IMR-90 (cell line): ENCODE measurements at regions not wholly inside any gene's neighbourhood (a gene's known extent, or its start where the extent isn't known, plus 50 kb on each side); places are given as distances from the start of the nearest gene placed in this dataset.

Experiments used
- ATAC-seq: fragments of 200-7000 bp; cut with Tn5 transposase; 2 replicates; pipeline ENCODE4 v1.9.1; 2020; ENCODE audit warnings: low read depth, mild to moderate bottlenecking, moderate library complexity
- BruUV-seq: library from RNA; stranded (reverse); fragments of 400-500 nt; replicated peaks from 2 replicates; lab custom pipeline; 2021; lab: Mats Ljungman, UMichigan
- CTCF ChIA-PET: fragments of 300-600 bp; formaldehyde crosslinking; extraction: SDS; loops from one replicate; lab custom pipeline; 2021; ENCODE audit warnings: antibody characterized with exemption; lab: Yijun Ruan, JAX
- POLR2A ChIA-PET: fragments of 300-600 bp; sonication (Branson Sonifier 250); formaldehyde crosslinking; loops from one replicate; lab custom pipeline; 2022; ENCODE audit warnings: antibody characterized with exemption; ENCODE audit not compliant: unreplicated experiment; lab: Charles Lee
- DNase-seq: peaks from one replicate; pipeline ENCODE4 v3.0.0; 2013
- H2AFZ ChIP-seq: replicated peaks from 2 replicates; pipeline ENCODE3; 2013; ENCODE audit warnings: low read length, mild to moderate bottlenecking; ENCODE audit not compliant: poor library complexity
- H2AK5ac ChIP-seq: 2 replicates; pipeline ENCODE4 v1.6.1; 2013; ENCODE audit warnings: low read depth, low read length, inconsistent platforms
- H2AK9ac ChIP-seq: replicated peaks from 2 replicates; pipeline ENCODE3; 2013; ENCODE audit warnings: mild to moderate bottlenecking, low read depth, low read length, moderate library complexity; ENCODE audit not compliant: poor library complexity
- H2BK120ac ChIP-seq: 2 replicates; pipeline ENCODE4 v1.6.1; 2013; ENCODE audit warnings: low read depth, low read length, inconsistent platforms
- H2BK15ac ChIP-seq: 3 replicates; pipeline ENCODE4 v1.6.1; 2013; ENCODE audit warnings: low read depth, low read length, inconsistent platforms
- H2BK20ac ChIP-seq: 2 replicates; pipeline ENCODE4 v1.6.1; 2013; ENCODE audit warnings: low read depth, mild to moderate bottlenecking, inconsistent platforms, low read length, moderate library complexity
- H2BK5ac ChIP-seq: 2 replicates; pipeline ENCODE4 v1.6.1; 2013; ENCODE audit warnings: mild to moderate bottlenecking, low read depth, low read length, inconsistent platforms; ENCODE audit not compliant: poor library complexity, severe bottlenecking
- H3K14ac ChIP-seq: replicated peaks from 2 replicates; pipeline ENCODE4 v1.6.1; 2013; ENCODE audit warnings: low read depth, low read length, inconsistent platforms
- H3K18ac ChIP-seq: 2 replicates; pipeline ENCODE4 v1.6.1; 2013; ENCODE audit warnings: low read depth, low read length, control low read depth
- H3K23ac ChIP-seq: 2 replicates; pipeline ENCODE4 v1.6.1; 2013; ENCODE audit warnings: low read depth, low read length, inconsistent platforms
- H3K27ac ChIP-seq: 2 replicates; pipeline ENCODE4 v1.5.1; 2013; ENCODE audit warnings: mild to moderate bottlenecking, control low read depth, low read length; ENCODE audit not compliant: insufficient read depth
- H3K27me3 ChIP-seq: 2 replicates; pipeline ENCODE4 v1.6.1; 2013; ENCODE audit warnings: low read length; ENCODE audit not compliant: control insufficient read depth, insufficient read depth
- H3K36me3 ChIP-seq: 2 replicates; pipeline ENCODE4 v1.6.1; 2013; ENCODE audit warnings: low read length, mixed read lengths; ENCODE audit not compliant: control insufficient read depth, insufficient read depth
- H3K4ac ChIP-seq: 2 replicates; pipeline ENCODE4 v1.6.1; 2013; ENCODE audit warnings: low read depth, low read length, inconsistent platforms
- H3K4me1 ChIP-seq: 2 replicates; pipeline ENCODE4 v1.6.1; 2013; ENCODE audit warnings: low read length, mixed read lengths; ENCODE audit not compliant: control insufficient read depth, insufficient read depth
- H3K4me2 ChIP-seq: 2 replicates; pipeline ENCODE4 v1.6.1; 2013; ENCODE audit warnings: low read depth, mild to moderate bottlenecking, control low read depth, low read length, moderate library complexity
- H3K4me3 ChIP-seq: 2 replicates; pipeline ENCODE4 v1.5.1; 2013; ENCODE audit warnings: low read depth, mild to moderate bottlenecking, control low read depth, low read length, moderate library complexity; ENCODE audit not compliant: insufficient read depth
- H3K56ac ChIP-seq: 2 replicates; pipeline ENCODE4 v1.6.1; 2013; ENCODE audit warnings: low read length, inconsistent platforms; ENCODE audit not compliant: insufficient read depth; ENCODE audit errors: extremely low read depth
- H3K79me1 ChIP-seq, 2 experiments: 2 replicates each; pipeline ENCODE4 v1.6.1; 2013; ENCODE audit warnings: low read length in 2 of 2, inconsistent platforms in 1 of 2, low read depth in 1 of 2
- H3K9ac ChIP-seq: 2 replicates; pipeline ENCODE4 v1.6.1; 2013; ENCODE audit warnings: low read depth, low read length, control low read depth
- H3K9me1 ChIP-seq: 2 replicates; pipeline ENCODE4 v1.6.1; 2013; ENCODE audit warnings: low read length, inconsistent platforms; ENCODE audit not compliant: insufficient read depth
- H3K9me3 ChIP-seq: 2 replicates; pipeline ENCODE4 v1.6.1; 2013; ENCODE audit warnings: low read length; ENCODE audit not compliant: control insufficient read depth, insufficient read depth
- H4K20me1 ChIP-seq: 2 replicates; pipeline ENCODE4 v1.6.1; 2013; ENCODE audit warnings: low read length, inconsistent platforms; ENCODE audit not compliant: insufficient read depth
- H4K5ac ChIP-seq: 2 replicates; pipeline ENCODE4 v1.6.1; 2013; ENCODE audit warnings: mild to moderate bottlenecking, low read depth, low read length, control low read depth
- H4K8ac ChIP-seq, 2 experiments: 2 replicates each; pipeline ENCODE4 v1.6.1; 2013; ENCODE audit warnings: low read depth in 2 of 2, low read length in 2 of 2, control low read depth in 1 of 2, inconsistent platforms in 1 of 2
- H4K91ac ChIP-seq: 2 replicates; pipeline ENCODE4 v1.6.1; 2013; ENCODE audit warnings: low read depth, low read length, inconsistent platforms; ENCODE audit not compliant: insufficient read depth
- CHD1 ChIP-seq: IDR thresholded peaks from 2 replicates; pipeline ENCODE4 v1.6.1; 2012; ENCODE audit warnings: low read depth, low read length, improper control_type of control experiment
- MXI1 ChIP-seq: IDR thresholded peaks from 2 replicates; pipeline ENCODE4 v1.6.1; 2012; ENCODE audit warnings: low read depth, mild to moderate bottlenecking, low read length, moderate library complexity, borderline replicate concordance
- POLR2A ChIP-seq: IDR thresholded peaks from 2 replicates; pipeline ENCODE4 v1.6.1; 2012; ENCODE audit warnings: mild to moderate bottlenecking, low read depth, low read length
- WGBS, 2 experiments: methylation state at CpG; one replicate each; pipeline versions ENCODE4 v1.1.5 to v1.1.7; 2013; ENCODE audit warnings: missing lambda C conversion rate in 2 of 2; ENCODE audit not compliant: insufficient read length in 1 of 2; ENCODE audit errors: extremely low coverage in 2 of 2; 5-methylcytosine and 5-hydroxymethylcytosine counted together
- dilution Hi-C: fragments of 300-500 bp; cut with HindIII; formaldehyde crosslinking; loops from one replicate; pipeline ENCODE4 v1.14.3; 2018; ENCODE audit warnings: low sequenced_read_pairs; ENCODE audit not compliant: unreplicated experiment
- in situ Hi-C: fragments of 300-500 bp; cut with MboI; formaldehyde crosslinking; loops from 3 replicates; pipeline ENCODE4 v1.14.3; 2019; ENCODE audit warnings: low sequenced_read_pairs, inconsistent platforms, mixed read lengths
- intact Hi-C: fragments of 100-400 bp; cut with micrococcal nuclease; formaldehyde crosslinking; loops from 2 replicates; pipeline ENCODE4 v1.10.0; 2022
- TF ChIP-seq, protein P1 (sequence below): fragments of 150-350 bp; IDR thresholded peaks from 2 replicates; pipeline ENCODE4 v1.6.1; 2016; ENCODE audit warnings: low read depth, mild to moderate bottlenecking, low read length, moderate library complexity, borderline replicate concordance

DNA sequence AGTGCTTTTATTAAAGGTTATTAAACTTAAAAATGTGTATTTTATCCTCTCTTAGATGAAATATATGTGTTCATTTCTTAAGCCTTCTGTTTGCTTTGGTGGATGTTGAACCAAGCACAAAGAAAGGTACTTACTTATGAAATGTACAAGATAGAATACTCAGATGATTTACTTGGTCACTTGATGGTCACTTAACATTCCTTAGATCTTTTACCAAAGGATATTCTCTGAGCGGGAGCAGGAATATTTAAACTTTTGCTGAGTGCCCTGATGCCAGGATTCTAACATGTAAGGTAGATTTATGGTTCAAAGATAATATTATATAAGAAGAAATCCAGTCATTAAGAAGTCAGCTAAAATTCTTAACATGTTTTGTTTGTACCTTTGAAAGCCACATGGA is 193.5 kb upstream of the ZEB2 start:
- intact Hi-C loops (no loop called here), dilution Hi-C loops (no loop called here), in situ Hi-C loops (no loop called here)
- no peak overlapping the region for H2BK120ac ChIP-seq
- H2AFZ ChIP-seq = no peak overlapping the region
- no peaks in the 10 kb centered on the region for H4K20me1 ChIP-seq
- TF ChIP-seq, protein P1, sequence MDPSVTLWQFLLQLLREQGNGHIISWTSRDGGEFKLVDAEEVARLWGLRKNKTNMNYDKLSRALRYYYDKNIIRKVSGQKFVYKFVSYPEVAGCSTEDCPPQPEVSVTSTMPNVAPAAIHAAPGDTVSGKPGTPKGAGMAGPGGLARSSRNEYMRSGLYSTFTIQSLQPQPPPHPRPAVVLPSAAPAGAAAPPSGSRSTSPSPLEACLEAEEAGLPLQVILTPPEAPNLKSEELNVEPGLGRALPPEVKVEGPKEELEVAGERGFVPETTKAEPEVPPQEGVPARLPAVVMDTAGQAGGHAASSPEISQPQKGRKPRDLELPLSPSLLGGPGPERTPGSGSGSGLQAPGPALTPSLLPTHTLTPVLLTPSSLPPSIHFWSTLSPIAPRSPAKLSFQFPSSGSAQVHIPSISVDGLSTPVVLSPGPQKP = no peak
- TF ChIP-seq CHD1 (no peak), POLR2A (no peak), MXI1 (no peak)
- H3K27me3 ChIP-seq = no peaks in the 10 kb centered on the region
- ATAC-seq (no peak), DNase-seq (no peak)
- no peak overlapping the region for H3K23ac ChIP-seq
- BruUV-seq = no TSS peak
- H3K9me1 ChIP-seq = no peaks in the 10 kb centered on the region
- no peak overlapping the region for H2AK9ac ChIP-seq
- H3K36me3 ChIP-seq = no peaks in the 10 kb centered on the region
- no peak overlapping the region for H3K9ac ChIP-seq
- no peak overlapping the region for H2BK15ac ChIP-seq
- no peak overlapping the region for H3K56ac ChIP-seq
- H2BK5ac ChIP-seq = no peak overlapping the region
- no peak overlapping the region for H3K14ac ChIP-seq
- no peak overlapping the region for H3K27ac ChIP-seq
- no peak overlapping the region for H4K5ac ChIP-seq
- no peaks in the 10 kb centered on the region for H3K79me1 ChIP-seq
- H3K9me3 ChIP-seq = 0 out of 2 replicates have a peak, but pooled peaks cover 3% of the 10 kb centered on the region
- no peak overlapping the region for H2AK5ac ChIP-seq
- no peak overlapping the region for H4K91ac ChIP-seq
- no peak overlapping the region for H3K4me2 ChIP-seq
- ChIA-PET CTCF (no interaction called here), POLR2A (interaction anchor here (0.9 kb wide), 1 partner anchor 200 kb away, joined by 4 read pairs; no protein-coding TSS in a partner anchor)
- WGBS, 2 experiments = no CpG with 5 or more reads among the region's 1 CpG
- H2BK20ac ChIP-seq = no peak overlapping the region
- peaks cover 4% of the 10 kb centered on the region for H3K4me1 ChIP-seq
- no peak overlapping the region for H4K8ac ChIP-seq
- no peak overlapping the region for H3K4me3 ChIP-seq
- no peak overlapping the region for H3K4ac ChIP-seq
- H3K18ac ChIP-seq = no peak overlapping the region
